ENCODE measurements at regions not wholly inside any gene's neighbourhood (a gene's known extent, or its start where the extent isn't known, plus 50 kb on each side); places are given as distances from the start of the nearest gene placed in this dataset.

GRCh38 chr5:121533814-121534213 is 317.9 kb upstream of the FTMT start:
- H3K4me3 ChIP-seq = no peak overlapping the region
- no peaks in the 10 kb centered on the region for H3K27me3 ChIP-seq (ENCODE audit: low read depth)
- H3K27ac ChIP-seq (replicated peaks) = peak overlapping the region; percentile 77
- peaks cover 6% of the 10 kb centered on the region for H3K9me3 ChIP-seq (replicated peaks)
- DNase-seq = no peak
- no peaks in the 10 kb centered on the region for H3K36me3 ChIP-seq
- TF ChIP-seq, protein P1, sequence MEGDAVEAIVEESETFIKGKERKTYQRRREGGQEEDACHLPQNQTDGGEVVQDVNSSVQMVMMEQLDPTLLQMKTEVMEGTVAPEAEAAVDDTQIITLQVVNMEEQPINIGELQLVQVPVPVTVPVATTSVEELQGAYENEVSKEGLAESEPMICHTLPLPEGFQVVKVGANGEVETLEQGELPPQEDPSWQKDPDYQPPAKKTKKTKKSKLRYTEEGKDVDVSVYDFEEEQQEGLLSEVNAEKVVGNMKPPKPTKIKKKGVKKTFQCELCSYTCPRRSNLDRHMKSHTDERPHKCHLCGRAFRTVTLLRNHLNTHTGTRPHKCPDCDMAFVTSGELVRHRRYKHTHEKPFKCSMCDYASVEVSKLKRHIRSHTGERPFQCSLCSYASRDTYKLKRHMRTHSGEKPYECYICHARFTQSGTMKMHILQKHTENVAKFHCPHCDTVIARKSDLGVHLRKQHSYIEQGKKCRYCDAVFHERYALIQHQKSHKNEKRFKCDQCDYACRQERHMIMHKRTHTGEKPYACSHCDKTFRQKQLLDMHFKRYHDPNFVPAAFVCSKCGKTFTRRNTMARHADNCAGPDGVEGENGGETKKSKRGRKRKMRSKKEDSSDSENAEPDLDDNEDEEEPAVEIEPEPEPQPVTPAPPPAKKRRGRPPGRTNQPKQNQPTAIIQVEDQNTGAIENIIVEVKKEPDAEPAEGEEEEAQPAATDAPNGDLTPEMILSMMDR (IDR thresholded peaks at IDR 0.05; ENCODE audit: borderline replicate concordance) = no peak
- H3K4me1 ChIP-seq = peaks cover 13% of the 10 kb centered on the region
- intact Hi-C loops (cut with micrococcal nuclease) = no loop called here

- intact Hi-C loops (cut with micrococcal nuclease) = no loop called here
- no peak overlapping the region for H3K4me3 ChIP-seq
- TF ChIP-seq, protein P1 (IDR thresholded peaks at IDR 0.05; ENCODE audit: borderline replicate concordance) = no peak
Observed at GRCh38 chr5:121550989-121551388, 300.7 kb upstream of the FTMT start.

DNA sequence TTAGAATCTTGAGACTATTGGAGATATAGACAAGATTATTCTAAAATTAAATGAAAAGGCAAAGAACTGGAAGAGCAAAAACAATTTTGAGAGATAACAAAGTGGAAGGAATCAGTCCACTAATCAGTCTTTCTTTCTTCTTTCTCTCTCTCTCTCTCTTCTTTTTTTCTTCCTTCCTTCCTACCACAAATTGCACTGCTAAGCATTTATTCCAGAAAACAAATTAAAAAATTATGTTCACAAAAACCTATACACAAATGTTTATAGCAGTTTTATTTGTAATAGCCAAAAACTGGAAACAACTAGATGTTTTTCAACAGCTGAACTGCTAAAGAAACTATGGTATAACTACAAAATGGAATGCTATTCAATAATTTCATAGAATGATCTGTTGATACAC is 291.9 kb upstream of the FTMT start:
- Histone ChIP-seq H3K27me3 (ENCODE audit: low read depth) (no peaks in the 10 kb centered on the region), H3K36me3 (no peaks in the 10 kb centered on the region), H3K4me3 (no peak overlapping the region), H3K9me3 (replicated peaks) (peaks cover 3% of the 10 kb centered on the region), H3K27ac (replicated peaks) (no peak overlapping the region), H3K4me1 (no peaks in the 10 kb centered on the region)
- TF ChIP-seq, protein P1 (IDR thresholded peaks at IDR 0.05; ENCODE audit: borderline replicate concordance) = no peak
- intact Hi-C loops (cut with micrococcal nuclease) = no loop called here
- DNase-seq = no peak

More at GRCh38 chr5:121550989-121551388, 300.7 kb upstream of the FTMT start:
- no peaks in the 10 kb centered on the region for H3K36me3 ChIP-seq
- no peaks in the 10 kb centered on the region for H3K27me3 ChIP-seq (ENCODE audit: low read depth)
- no peak for DNase-seq
- H3K4me1 ChIP-seq = no peaks in the 10 kb centered on the region
- H3K9me3 ChIP-seq (replicated peaks) = no peaks in the 10 kb centered on the region
- no peak overlapping the region for H3K27ac ChIP-seq (replicated peaks)

DNA sequence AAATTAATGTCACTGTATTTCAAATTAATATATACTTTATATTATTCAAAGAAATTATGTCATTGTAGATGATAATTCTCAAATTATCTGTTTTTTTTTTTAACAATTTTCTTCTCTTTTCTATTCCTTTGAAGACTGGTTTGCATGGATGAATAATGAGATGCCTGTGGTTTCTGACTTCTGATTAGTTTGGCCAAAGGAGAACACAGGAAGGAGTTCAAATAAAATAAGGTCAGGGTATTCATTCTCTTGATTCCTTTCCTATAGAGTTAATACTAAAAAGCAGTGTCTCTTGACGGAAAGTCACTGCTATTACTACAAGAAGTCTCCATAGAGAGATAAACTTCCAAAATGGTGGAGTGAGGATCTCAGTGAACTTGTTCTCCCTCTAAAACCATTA is 279.6 kb upstream of the FTMT start:
- TF ChIP-seq, protein P1 (IDR thresholded peaks at IDR 0.05; ENCODE audit: borderline replicate concordance) = no peak
- H3K27me3 ChIP-seq (ENCODE audit: low read depth) = no peaks in the 10 kb centered on the region
- no peaks in the 10 kb centered on the region for H3K36me3 ChIP-seq
- no peak for DNase-seq
- no peaks in the 10 kb centered on the region for H3K9me3 ChIP-seq (replicated peaks)
- H3K27ac ChIP-seq (replicated peaks) = no peak overlapping the region
- no peak overlapping the region for H3K4me3 ChIP-seq
- H3K4me1 ChIP-seq = no peaks in the 10 kb centered on the region
- intact Hi-C loops (cut with micrococcal nuclease) = no loop called here

DNA sequence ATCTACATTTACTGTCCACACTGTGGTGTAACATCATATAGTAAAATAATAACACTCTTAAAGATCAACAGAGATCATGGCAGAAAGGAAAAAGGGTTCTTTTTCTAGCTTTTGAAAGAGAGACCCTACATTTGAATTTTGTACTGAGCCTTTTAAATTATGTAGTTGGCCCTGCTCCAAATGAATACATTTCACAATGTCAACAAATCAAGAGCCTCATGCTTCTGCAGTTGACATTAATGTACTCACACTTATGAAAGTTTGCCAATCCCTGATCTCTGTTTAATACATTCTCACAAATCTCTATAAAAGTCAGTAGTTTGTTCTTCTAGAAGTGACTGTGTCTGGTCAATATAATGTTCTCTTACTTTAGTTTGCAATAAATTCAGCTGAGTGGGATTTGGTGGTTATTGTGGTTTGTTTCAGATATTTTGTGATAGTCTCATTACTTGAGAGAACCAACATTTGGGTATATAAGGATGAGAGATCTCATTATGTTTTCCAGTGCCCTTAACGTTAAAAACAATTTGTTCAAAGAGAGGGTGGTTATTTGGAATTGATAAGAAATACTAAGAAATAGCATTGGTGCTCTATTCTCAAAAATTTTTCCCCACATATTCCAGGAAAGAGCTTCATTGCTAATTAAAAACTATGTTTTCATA is 277.8 kb upstream of the FTMT start:
- H3K27ac ChIP-seq (replicated peaks) = no peak overlapping the region
- H3K4me1 ChIP-seq = no peaks in the 10 kb centered on the region
- no peak for DNase-seq
- H3K4me3 ChIP-seq = no peak overlapping the region
- no peaks in the 10 kb centered on the region for H3K27me3 ChIP-seq (ENCODE audit: low read depth)
- no peaks in the 10 kb centered on the region for H3K9me3 ChIP-seq (replicated peaks)
- no peaks in the 10 kb centered on the region for H3K36me3 ChIP-seq
- TF ChIP-seq, protein P1 (IDR thresholded peaks at IDR 0.05; ENCODE audit: borderline replicate concordance) = no peak
- intact Hi-C loops (cut with micrococcal nuclease) = no loop called here

Measured in left ventricle myocardium inferior (tissue), 1 donor.